Breast epithelium (tissue), 4 donors: ENCODE measurements at regions not wholly inside any gene's neighbourhood (a gene's known extent, or its start where the extent isn't known, plus 50 kb on each side); places are given as distances from the start of the nearest gene placed in this dataset.
"Not testable (repeated sequence)": the region's sequence is repeated elsewhere in the genome, so short reads cannot be mapped to it uniquely, and the experiment has no call there.

Source experiments
- DNase-seq, 2 donors: peaks; one replicate each; pipeline ENCODE4 v3.0.0-alpha.2; 2019; ENCODE audit warnings: low spot score in 2 of 2
- H3K27ac ChIP-seq, 2 donors: fragments of 200-600 bp; sonication (generic) in 1 of 2; one replicate each; pipeline ENCODE4 v1.5.1; 2016 to 2019; ENCODE audit warnings: mild to moderate bottlenecking in 1 of 2
- H3K27me3 ChIP-seq, 2 donors: fragments of 200-600 bp; sonication (generic) in 1 of 2; one replicate each; pipeline versions ENCODE4 v1.5.1 to v1.6.0; 2017 to 2019; ENCODE audit warnings: control low read depth in 1 of 2, mild to moderate bottlenecking in 1 of 2
- H3K36me3 ChIP-seq: fragments of 200-600 bp; one replicate; pipeline ENCODE4 v1.5.1; 2019
- H3K4me1 ChIP-seq, 2 donors: fragments of 200-600 bp; sonication (generic); one replicate each; pipeline ENCODE4 v1.5.1; 2016 to 2019; ENCODE audit warnings: control low read depth in 1 of 2
- H3K4me3 ChIP-seq, 3 donors: fragments of 200-600 bp; sonication (generic); 1 replicate in 2 of 3; 2 replicates in 1 of 3; pipeline ENCODE4 v1.5.1; 2016 to 2019; ENCODE audit warnings: mild to moderate bottlenecking in 3 of 3, moderate library complexity in 2 of 3
- H3K9me3 ChIP-seq, 2 donors: fragments of 200-600 bp; sonication (generic) in 1 of 2; one replicate each; pipeline ENCODE4 v1.5.1; 2016 to 2019; ENCODE audit warnings: control low read depth in 1 of 2
- POLR2A ChIP-seq: fragments of 450-650 bp; IDR thresholded peaks from one replicate; pipeline ENCODE4 v1.6.1; 2016; ENCODE audit warnings: antibody characterized with exemption, mild to moderate bottlenecking, moderate library complexity
- POLR2AphosphoS5 ChIP-seq, 3 donors: sonication (generic); formaldehyde crosslinking; IDR thresholded peaks; one replicate each; pipeline ENCODE4 v1.6.1; 2017; ENCODE audit warnings: antibody characterized with exemption in 3 of 3
- intact Hi-C: fragments of 100-400 bp; cut with DNase I; formaldehyde crosslinking; loops from one replicate; pipeline ENCODE4 v1.15.1; 2023; ENCODE audit warnings: low total_unique reads
- TF ChIP-seq, protein P1 (sequence below), 3 donors: fragments of 450-650 bp; IDR thresholded peaks; one replicate each; pipeline ENCODE4 v1.5.1; 2016 to 2017; ENCODE audit warnings: antibody characterized with exemption in 3 of 3, mild to moderate bottlenecking in 3 of 3, moderate library complexity in 3 of 3

DNA sequence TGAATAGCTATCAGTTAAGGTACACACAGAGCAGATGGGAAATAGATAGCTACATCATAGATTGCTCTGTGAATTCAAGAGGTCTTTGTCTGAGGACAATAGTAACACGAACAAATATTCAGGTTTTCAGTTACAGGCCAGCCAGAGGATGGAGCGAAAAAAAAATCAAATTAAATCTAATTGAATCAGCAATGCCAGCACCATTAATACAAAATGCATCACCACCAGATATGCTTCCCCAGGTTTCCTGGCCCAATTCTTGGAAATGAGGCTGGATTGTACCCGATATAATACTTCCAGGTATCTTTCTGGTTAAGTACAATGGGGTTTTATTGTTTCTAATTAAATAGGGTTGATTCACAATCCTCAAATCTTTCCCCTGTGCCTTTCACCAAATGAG, 975.8 kb upstream of the AUTS2 start:
- Histone ChIP-seq H3K9me3 (no peaks in the 10 kb centered on the region), H3K36me3 (no peaks in the 10 kb centered on the region), H3K4me1 (no peaks in the 10 kb centered on the region), H3K27me3 (no peaks in the 10 kb centered on the region), H3K4me3 (no peak overlapping the region), H3K27ac (no peak overlapping the region)
- TF ChIP-seq POLR2A, result no peak
- TF ChIP-seq, protein P1, sequence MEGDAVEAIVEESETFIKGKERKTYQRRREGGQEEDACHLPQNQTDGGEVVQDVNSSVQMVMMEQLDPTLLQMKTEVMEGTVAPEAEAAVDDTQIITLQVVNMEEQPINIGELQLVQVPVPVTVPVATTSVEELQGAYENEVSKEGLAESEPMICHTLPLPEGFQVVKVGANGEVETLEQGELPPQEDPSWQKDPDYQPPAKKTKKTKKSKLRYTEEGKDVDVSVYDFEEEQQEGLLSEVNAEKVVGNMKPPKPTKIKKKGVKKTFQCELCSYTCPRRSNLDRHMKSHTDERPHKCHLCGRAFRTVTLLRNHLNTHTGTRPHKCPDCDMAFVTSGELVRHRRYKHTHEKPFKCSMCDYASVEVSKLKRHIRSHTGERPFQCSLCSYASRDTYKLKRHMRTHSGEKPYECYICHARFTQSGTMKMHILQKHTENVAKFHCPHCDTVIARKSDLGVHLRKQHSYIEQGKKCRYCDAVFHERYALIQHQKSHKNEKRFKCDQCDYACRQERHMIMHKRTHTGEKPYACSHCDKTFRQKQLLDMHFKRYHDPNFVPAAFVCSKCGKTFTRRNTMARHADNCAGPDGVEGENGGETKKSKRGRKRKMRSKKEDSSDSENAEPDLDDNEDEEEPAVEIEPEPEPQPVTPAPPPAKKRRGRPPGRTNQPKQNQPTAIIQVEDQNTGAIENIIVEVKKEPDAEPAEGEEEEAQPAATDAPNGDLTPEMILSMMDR (IDR thresholded peaks at IDR 0.05), result no peak
- no peak for TF ChIP-seq POLR2AphosphoS5 (IDR thresholded peaks at IDR 0.05)
- DNase-seq, result no peak
- intact Hi-C loops, result no loop called here

DNA sequence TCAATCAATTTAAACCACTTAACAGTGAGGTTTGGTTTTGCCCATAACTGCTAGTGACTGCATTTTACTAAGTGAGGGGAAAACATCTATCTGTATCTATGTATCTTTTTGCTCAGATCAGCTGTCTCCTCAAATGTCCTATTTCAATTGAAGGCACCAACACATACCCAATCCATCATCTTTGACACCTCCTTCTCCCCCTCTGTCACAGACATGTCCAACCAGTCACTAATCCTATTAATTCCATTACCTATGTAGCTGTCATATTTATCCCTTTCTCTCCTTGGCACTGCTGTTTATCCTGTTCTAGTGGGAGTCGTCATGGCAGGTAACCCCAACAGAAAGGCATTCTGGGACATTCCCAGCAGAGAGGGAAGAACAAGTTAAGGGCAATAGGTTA, 975.2 kb upstream of the AUTS2 start:
- H3K27me3 ChIP-seq, result no peaks in the 10 kb centered on the region
- no peak overlapping the region for H3K27ac ChIP-seq
- H3K4me1 ChIP-seq, result no peaks in the 10 kb centered on the region
- intact Hi-C loops, result no loop called here
- no peaks in the 10 kb centered on the region for H3K36me3 ChIP-seq
- no peak overlapping the region for H3K4me3 ChIP-seq
- H3K9me3 ChIP-seq, result no peaks in the 10 kb centered on the region
- no peak for DNase-seq
- TF ChIP-seq POLR2A, result no peak
- TF ChIP-seq, protein P1 (IDR thresholded peaks at IDR 0.05), result no peak
- TF ChIP-seq POLR2AphosphoS5 (IDR thresholded peaks at IDR 0.05), result no peak

DNA sequence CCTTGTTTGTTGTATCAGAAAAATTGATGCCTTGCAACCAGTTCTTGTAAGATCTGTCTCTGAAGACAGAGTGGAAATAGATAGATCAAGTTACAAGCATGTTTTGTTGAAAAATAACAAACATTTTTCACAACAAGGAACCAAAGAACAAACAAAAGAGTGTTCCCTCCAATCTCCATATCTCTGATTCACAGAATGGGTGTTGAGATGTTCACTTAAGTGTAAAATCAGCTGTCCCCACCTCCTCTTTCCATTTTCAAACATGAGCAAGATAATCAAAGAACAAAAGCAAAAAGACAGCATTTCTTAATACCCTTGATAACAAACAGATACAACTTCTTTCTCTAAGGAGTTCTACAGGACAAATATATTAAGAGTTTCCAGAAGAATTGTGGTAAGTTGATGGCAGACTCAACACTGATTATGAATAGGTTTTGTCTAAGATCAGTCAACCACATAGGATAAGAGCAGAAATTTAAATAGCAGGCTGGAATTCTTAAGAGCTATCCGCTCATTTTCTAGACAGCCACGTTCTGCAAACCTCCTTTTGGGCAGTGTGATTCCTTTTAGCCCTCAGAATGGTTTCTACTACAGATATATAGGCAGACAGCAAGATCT, 970.9 kb upstream of the AUTS2 start:
- H3K27ac ChIP-seq, result no peak overlapping the region
- H3K4me1 ChIP-seq, result no peaks in the 10 kb centered on the region
- no peaks in the 10 kb centered on the region for H3K36me3 ChIP-seq
- H3K27me3 ChIP-seq, result no peaks in the 10 kb centered on the region
- no peaks in the 10 kb centered on the region for H3K9me3 ChIP-seq
- no peak for TF ChIP-seq POLR2A
- no peak for TF ChIP-seq POLR2AphosphoS5 (IDR thresholded peaks at IDR 0.05)
- TF ChIP-seq, protein P1 (IDR thresholded peaks at IDR 0.05), result no peak
- intact Hi-C loops, result no loop called here
- no peak overlapping the region for H3K4me3 ChIP-seq
- DNase-seq, result no peak

DNA sequence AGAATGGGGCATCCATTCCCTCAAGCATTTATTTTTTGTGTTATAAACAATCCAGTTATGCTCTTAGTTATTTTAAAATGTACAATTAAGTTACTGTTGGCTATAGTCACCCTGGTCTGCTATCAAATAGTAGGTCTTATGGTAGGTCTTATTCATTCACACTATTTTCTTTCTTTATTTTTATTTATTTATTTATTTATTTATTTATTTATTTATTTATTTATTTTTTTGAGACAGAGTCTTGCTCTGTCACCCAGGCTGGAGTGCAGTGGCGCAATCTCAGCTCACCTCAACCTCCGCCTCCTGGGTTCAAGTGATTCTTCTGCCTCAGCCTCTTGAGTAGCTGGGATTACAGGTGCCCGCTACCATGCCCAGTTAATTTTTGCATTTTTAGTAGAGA, 967.4 kb upstream of the AUTS2 start:
- H3K27me3 ChIP-seq, H3K4me1 ChIP-seq, H3K9me3 ChIP-seq, H3K27ac ChIP-seq, H3K36me3 ChIP-seq, H3K4me3 ChIP-seq, DNase-seq, intact Hi-C loops: not testable (repeated sequence)

DNA sequence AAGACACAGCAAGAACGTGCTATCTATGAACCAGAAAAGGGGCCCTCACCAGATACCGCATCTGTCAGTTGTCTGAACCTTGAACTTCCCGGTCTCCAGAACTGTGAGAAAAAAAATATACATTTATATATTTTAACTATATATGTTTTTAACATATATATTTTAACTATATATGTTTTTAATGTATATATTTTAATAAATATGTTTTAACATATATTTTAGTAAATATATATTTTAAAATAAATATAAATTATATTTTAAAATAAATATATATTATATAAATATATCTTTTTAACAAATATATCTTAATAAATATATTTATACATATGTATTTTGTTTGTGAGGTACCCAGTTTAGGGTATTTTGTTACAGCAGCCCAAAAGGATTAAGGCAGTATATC, 958.2 kb upstream of the AUTS2 start:
- H3K27me3 ChIP-seq, result no peaks in the 10 kb centered on the region
- no peaks in the 10 kb centered on the region for H3K36me3 ChIP-seq
- intact Hi-C loops, result no loop called here
- no peak overlapping the region for H3K27ac ChIP-seq
- TF ChIP-seq, protein P1 (IDR thresholded peaks at IDR 0.05), result no peak
- H3K4me3 ChIP-seq, result no peak overlapping the region
- H3K9me3 ChIP-seq, result peaks cover 11 to 12% of the 10 kb centered on the region in 2 donors
- DNase-seq, result no peak
- no peaks in the 10 kb centered on the region for H3K4me1 ChIP-seq

DNA sequence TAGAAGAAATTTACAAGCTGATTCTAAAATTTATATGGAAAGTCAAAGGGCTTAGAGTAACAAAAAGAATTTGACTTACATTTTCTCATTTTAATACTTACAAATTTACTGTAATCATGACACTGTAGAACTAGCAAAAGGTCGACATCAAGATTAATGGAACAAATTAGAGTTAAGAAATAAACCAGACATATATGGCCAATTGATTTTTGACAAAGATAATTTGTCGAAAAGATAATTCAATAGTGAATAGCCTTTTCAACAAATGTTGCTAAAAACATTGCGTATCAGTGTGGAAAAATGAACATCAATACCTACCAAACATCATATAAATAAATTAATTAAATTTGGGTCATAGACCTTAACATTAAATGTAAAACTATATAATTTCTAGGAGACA, 955.5 kb upstream of the AUTS2 start:
- intact Hi-C loops, result no loop called here

More for the DNA sequence above, 955.5 kb upstream of the AUTS2 start:
- Histone ChIP-seq H3K27me3 (no peaks in the 10 kb centered on the region), H3K4me1 (no peaks in the 10 kb centered on the region), H3K4me3 (no peak overlapping the region), H3K36me3 (no peaks in the 10 kb centered on the region), H3K9me3 (peaks cover 12 to 19% of the 10 kb centered on the region in 2 donors), H3K27ac (no peak overlapping the region)
- TF ChIP-seq, protein P1 (IDR thresholded peaks at IDR 0.05), result no peak
- TF ChIP-seq POLR2AphosphoS5 (IDR thresholded peaks at IDR 0.05), result no peak
- no peak for TF ChIP-seq POLR2A
- DNase-seq, result no peak
